ENCODE measurements at regions not wholly inside any gene's neighbourhood (a gene's known extent, or its start where the extent isn't known, plus 50 kb on each side); places are given as distances from the start of the nearest gene placed in this dataset.

DNA sequence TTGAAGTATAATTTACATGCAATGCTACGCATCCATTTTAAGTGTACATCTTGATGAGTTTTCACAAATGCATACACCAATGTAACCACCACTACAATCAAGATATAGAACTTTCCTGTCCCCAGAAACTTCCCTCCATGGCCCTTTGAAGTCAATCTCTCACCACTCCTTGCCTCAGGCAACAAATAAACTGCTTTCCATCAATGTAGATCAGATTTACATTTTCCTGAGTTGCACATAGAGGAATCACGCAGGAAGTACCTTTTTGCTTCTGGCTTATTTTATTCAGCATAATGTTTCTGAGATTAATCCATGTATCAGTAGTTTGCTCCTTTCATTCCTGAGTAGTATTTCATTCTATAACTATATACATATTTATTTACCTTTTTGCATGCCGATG lies 59.6 kb upstream of the NNAT start (continued):
- TF ChIP-seq, protein P1, sequence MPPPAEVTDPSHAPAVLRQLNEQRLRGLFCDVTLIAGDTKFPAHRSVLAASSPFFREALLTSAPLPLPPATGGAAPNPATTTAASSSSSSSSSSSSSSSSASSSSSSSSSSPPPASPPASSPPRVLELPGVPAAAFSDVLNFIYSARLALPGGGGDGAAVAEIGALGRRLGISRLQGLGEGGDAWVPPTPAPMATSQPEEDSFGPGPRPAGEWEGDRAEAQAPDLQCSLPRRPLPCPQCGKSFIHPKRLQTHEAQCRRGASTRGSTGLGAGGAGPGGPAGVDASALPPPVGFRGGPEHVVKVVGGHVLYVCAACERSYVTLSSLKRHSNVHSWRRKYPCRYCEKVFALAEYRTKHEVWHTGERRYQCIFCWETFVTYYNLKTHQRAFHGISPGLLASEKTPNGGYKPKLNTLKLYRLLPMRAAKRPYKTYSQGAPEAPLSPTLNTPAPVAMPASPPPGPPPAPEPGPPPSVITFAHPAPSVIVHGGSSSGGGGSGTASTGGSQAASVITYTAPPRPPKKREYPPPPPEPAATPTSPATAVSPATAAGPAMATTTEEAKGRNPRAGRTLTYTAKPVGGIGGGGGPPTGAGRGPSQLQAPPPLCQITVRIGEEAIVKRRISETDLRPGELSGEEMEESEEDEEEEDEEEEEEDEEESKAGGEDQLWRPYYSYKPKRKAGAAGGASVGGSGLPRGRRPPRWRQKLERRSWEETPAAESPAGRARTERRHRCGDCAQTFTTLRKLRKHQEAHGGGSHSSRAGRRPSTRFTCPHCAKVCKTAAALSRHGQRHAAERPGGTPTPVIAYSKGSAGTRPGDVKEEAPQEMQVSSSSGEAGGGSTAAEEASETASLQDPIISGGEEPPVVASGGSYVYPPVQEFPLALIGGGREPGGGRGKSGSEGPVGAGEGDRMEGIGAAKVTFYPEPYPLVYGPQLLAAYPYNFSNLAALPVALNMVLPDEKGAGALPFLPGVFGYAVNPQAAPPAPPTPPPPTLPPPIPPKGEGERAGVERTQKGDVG (CRISPR knock-in tag; IDR thresholded peaks at IDR 0.05) = no peak
- no peak for TF ChIP-seq ZSCAN29 (IDR thresholded peaks at IDR 0.05)

DNA sequence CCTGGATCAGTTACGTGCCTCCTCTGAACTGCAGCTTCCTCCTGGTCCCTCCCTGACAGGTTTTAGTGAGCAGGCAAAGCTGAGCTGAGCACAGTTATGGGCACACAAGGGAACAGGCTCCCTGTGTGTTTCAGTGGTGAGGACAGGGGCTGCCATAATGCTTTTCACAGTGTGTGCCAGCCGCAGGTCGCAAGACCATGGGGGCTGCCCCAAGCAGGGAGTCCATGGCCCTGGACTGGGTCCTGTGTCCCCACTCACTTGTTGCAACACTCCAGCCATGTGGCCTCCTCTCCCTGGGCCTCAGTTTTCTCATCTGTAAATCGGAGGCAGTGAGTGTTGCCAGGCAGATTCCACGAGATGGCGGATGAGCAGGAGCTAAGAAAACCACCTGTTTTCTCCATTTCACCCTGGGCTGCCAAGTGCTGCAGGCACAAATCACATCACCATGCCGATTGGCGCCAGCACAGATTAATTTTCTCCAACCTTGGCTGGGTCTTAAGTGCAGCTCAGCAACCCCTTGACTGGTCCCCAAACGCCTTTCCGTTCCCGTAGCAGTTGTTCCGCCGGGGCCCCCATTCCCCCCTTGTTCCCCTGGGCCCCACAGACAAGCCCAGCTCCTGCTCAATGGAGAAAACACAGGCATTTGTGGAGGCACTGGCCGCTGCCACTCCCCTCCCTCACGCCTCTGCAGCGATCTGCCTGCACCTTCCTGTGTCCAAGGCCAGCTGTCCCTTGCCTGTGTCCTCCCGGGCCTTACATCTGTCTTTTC lies 57.1 kb upstream of the NNAT start:
- no peak for ATAC-seq
- Histone ChIP-seq H4K20me1 (ENCODE audit: control insufficient read depth, insufficient read depth) (no peaks in the 10 kb centered on the region), H3K4me2 (ENCODE audit: control insufficient read depth, insufficient read depth) (no peak overlapping the region), H3K9me3 (replicated peaks; ENCODE audit: control insufficient read depth, insufficient read depth, low read length) (no peaks in the 10 kb centered on the region; the same call in 2 of the 3 replicates), H3K9ac (ENCODE audit: control insufficient read depth, insufficient read depth, low read length) (no peak overlapping the region), H3K4me1 (ENCODE audit: control insufficient read depth, insufficient read depth, low read length) (no peaks in the 10 kb centered on the region), H3K27ac (ENCODE audit: control insufficient read depth, insufficient read depth) (no peak overlapping the region), H3K36me3 (ENCODE audit: control insufficient read depth in 2 of 2, insufficient read depth in 2 of 2, low read length in 1 of 2) (no peaks in the 10 kb centered on the region), H3K79me2 (ENCODE audit: control insufficient read depth, insufficient read depth, low read length) (no peaks in the 10 kb centered on the region), H3K27me3 (replicated peaks in 1 of 2; ENCODE audit: control insufficient read depth in 2 of 2, insufficient read depth in 2 of 2, low read length in 1 of 2) (peaks cover 0 to 2% of the 10 kb centered on the region in 2 experiments; a peak in 1 of 4 replicates), H3K4me3 (no peak overlapping the region), H2AFZ (ENCODE audit: control insufficient read depth, low read depth, low read length) (no peak overlapping the region)
- intact Hi-C loops (cut with micrococcal nuclease; ENCODE audit: unreplicated experiment) (no loop called here), in situ Hi-C loops (cut with MboI) (no loop called here)
- DNase-seq (ENCODE audit: low read depth, low spot score) = no peak
- ChIA-PET SMC1A (ENCODE audit: uncharacterized antibody, unreplicated experiment) (no interaction called here), RAD21 (ENCODE audit: unreplicated experiment) (no interaction called here), POLR2A (no interaction called here), CTCF (no interaction called here)
- 59% methylated on average over 17 of the region's 17 CpGs for WGBS (ENCODE audit: insufficient coverage, insufficient replicate concordance, low lambda C conversion rate, missing lambda C conversion rate)
- no TSS peak for BruUV-seq (replicated peaks)
- no peak for FAIRE-seq
- no peak for TF ChIP-seq RCOR1 (conservative IDR thresholded peaks at IDR 0.05; ENCODE audit: low read depth, low read length)
- TF ChIP-seq, protein P2, sequence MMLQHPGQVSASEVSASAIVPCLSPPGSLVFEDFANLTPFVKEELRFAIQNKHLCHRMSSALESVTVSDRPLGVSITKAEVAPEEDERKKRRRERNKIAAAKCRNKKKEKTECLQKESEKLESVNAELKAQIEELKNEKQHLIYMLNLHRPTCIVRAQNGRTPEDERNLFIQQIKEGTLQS (IDR thresholded peaks at IDR 0.05; ENCODE audit: borderline replicate concordance, extremely low read depth, low read depth, low read length) = no peak
- TF ChIP-seq BMI1 (IDR thresholded peaks at IDR 0.05; ENCODE audit: borderline replicate concordance) = no peak
- TF ChIP-seq SUPT20H (IDR thresholded peaks at IDR 0.05; ENCODE audit: borderline replicate concordance, control insufficient read depth, low read depth, low read length) = no peak
- TF ChIP-seq, protein P3, sequence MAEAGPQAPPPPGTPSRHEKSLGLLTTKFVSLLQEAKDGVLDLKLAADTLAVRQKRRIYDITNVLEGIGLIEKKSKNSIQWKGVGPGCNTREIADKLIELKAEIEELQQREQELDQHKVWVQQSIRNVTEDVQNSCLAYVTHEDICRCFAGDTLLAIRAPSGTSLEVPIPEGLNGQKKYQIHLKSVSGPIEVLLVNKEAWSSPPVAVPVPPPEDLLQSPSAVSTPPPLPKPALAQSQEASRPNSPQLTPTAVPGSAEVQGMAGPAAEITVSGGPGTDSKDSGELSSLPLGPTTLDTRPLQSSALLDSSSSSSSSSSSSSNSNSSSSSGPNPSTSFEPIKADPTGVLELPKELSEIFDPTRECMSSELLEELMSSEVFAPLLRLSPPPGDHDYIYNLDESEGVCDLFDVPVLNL (IDR thresholded peaks at IDR 0.05; ENCODE audit: low read depth, low read length) = no peak
- TF ChIP-seq TCF3 (IDR thresholded peaks at IDR 0.05; ENCODE audit: borderline replicate concordance, insufficient read depth, low read depth, low read length) = no peak
- TF ChIP-seq POLR2AphosphoS5 (IDR thresholded peaks at IDR 0.05; ENCODE audit: low read length) = no peak
- no peak for TF ChIP-seq RB1 (IDR thresholded peaks at IDR 0.05; ENCODE audit: borderline replicate concordance)
- TF ChIP-seq MYC (IDR thresholded peaks at IDR 0.05; ENCODE audit: insufficient read depth, insufficient read length, insufficient replicate concordance, low read length, severe bottlenecking) = no peak
- TF ChIP-seq SIX5 (IDR thresholded peaks at IDR 0.05; ENCODE audit: low read depth, low read length, severe bottlenecking) = no peak
- TF ChIP-seq, protein P4, sequence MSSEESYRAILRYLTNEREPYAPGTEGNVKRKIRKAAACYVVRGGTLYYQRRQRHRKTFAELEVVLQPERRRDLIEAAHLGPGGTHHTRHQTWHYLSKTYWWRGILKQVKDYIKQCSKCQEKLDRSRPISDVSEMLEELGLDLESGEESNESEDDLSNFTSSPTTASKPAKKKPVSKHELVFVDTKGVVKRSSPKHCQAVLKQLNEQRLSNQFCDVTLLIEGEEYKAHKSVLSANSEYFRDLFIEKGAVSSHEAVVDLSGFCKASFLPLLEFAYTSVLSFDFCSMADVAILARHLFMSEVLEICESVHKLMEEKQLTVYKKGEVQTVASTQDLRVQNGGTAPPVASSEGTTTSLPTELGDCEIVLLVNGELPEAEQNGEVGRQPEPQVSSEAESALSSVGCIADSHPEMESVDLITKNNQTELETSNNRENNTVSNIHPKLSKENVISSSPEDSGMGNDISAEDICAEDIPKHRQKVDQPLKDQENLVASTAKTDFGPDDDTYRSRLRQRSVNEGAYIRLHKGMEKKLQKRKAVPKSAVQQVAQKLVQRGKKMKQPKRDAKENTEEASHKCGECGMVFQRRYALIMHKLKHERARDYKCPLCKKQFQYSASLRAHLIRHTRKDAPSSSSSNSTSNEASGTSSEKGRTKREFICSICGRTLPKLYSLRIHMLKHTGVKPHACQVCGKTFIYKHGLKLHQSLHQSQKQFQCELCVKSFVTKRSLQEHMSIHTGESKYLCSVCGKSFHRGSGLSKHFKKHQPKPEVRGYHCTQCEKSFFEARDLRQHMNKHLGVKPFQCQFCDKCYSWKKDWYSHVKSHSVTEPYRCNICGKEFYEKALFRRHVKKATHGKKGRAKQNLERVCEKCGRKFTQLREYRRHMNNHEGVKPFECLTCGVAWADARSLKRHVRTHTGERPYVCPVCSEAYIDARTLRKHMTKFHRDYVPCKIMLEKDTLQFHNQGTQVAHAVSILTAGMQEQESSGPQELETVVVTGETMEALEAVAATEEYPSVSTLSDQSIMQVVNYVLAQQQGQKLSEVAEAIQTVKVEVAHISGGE (CRISPR knock-in tag; IDR thresholded peaks at IDR 0.05) = no peak

Data from GM12878 (cell line).